Prostate gland (tissue), 2 donors: ENCODE measurements at regions not wholly inside any gene's neighbourhood (a gene's known extent, or its start where the extent isn't known, plus 50 kb on each side); places are given as distances from the start of the nearest gene placed in this dataset.

Experiments used
- POLR2A ChIP-seq: fragments of 450-650 bp; IDR thresholded peaks from one replicate; pipeline ENCODE4 v1.6.1; 2016; ENCODE audit warnings: antibody characterized with exemption, mild to moderate bottlenecking
- TF ChIP-seq, protein P1 (sequence below), 4 experiments: fragments of 200-600 bp in 2 of 4; fragments of 450-650 bp in 2 of 4; sonication (generic) in 2 of 4; IDR thresholded peaks; 1 replicate in 3 of 4; 2 replicates in 1 of 4; pipeline ENCODE4 v1.5.1; 2016 to 2019; ENCODE audit warnings: antibody characterized with exemption in 4 of 4, mild to moderate bottlenecking in 2 of 4, moderate library complexity in 2 of 4

DNA sequence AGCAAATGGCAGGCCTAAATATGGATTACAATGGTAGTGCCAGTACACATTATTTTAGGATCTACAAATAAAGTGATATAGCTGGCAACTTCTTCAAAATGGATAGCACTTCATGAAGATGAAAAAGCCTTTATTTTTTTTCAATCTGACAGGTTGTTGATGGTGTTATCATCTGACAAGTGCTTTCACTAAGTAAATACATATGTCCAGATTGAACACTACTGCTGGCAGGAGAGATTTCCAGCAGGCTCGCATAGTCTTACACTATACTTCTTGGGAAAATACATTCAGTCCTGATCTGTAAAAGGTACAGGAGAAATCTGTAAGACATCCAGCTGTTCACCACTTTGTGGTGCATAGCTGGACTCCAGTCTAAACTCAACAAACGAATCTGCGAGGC lies 50.9 kb upstream of the ALCAM start:
- TF ChIP-seq POLR2A: no peak
- TF ChIP-seq, protein P1, sequence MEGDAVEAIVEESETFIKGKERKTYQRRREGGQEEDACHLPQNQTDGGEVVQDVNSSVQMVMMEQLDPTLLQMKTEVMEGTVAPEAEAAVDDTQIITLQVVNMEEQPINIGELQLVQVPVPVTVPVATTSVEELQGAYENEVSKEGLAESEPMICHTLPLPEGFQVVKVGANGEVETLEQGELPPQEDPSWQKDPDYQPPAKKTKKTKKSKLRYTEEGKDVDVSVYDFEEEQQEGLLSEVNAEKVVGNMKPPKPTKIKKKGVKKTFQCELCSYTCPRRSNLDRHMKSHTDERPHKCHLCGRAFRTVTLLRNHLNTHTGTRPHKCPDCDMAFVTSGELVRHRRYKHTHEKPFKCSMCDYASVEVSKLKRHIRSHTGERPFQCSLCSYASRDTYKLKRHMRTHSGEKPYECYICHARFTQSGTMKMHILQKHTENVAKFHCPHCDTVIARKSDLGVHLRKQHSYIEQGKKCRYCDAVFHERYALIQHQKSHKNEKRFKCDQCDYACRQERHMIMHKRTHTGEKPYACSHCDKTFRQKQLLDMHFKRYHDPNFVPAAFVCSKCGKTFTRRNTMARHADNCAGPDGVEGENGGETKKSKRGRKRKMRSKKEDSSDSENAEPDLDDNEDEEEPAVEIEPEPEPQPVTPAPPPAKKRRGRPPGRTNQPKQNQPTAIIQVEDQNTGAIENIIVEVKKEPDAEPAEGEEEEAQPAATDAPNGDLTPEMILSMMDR (IDR thresholded peaks at IDR 0.05): no peak
